Nephron (organoid): ENCODE measurements at regions not wholly inside any gene's neighbourhood (a gene's known extent, or its start where the extent isn't known, plus 50 kb on each side); places are given as distances from the start of the nearest gene placed in this dataset.

Source experiments
- H3K27ac Mint-ChIP-seq, 3 experiments: 2 replicates each; pipeline ENCODE4 v1.8.0; 2020; ENCODE audit warnings: mixed read lengths in 3 of 3, mild to moderate bottlenecking in 2 of 3, moderate library complexity in 1 of 3
- H3K27me3 Mint-ChIP-seq: 2 replicates; pipeline ENCODE4 v1.8.0; 2021; ENCODE audit warnings: low read depth, mild to moderate bottlenecking, moderate library complexity, mixed read lengths
- H3K36me3 Mint-ChIP-seq: 2 replicates; pipeline ENCODE4 v1.8.0; 2020; ENCODE audit warnings: low read depth, mixed read lengths
- H3K4me1 Mint-ChIP-seq: 2 replicates; pipeline ENCODE4 v1.8.0; 2020; ENCODE audit warnings: mixed read lengths
- H3K4me3 Mint-ChIP-seq, 3 experiments: 2 replicates each; pipeline ENCODE4 v1.8.0; 2020; ENCODE audit warnings: mild to moderate bottlenecking in 3 of 3, mixed read lengths in 3 of 3, moderate library complexity in 2 of 3
- H3K9me3 Mint-ChIP-seq: 2 replicates; pipeline ENCODE4 v1.8.0; 2020; ENCODE audit warnings: mixed read lengths
- CTCF ChIP-seq, 3 experiments: fragments of 200-600 bp; sonication (generic); IDR thresholded peaks; one replicate each; pipeline ENCODE4 v1.5.0; 2021; ENCODE audit warnings: antibody characterized with exemption in 3 of 3; ENCODE audit not compliant: unreplicated experiment in 3 of 3

- no peak overlapping the region for H3K27ac Mint-ChIP-seq
- no peak overlapping the region for H3K4me3 Mint-ChIP-seq
- peaks cover 6% of the 10 kb centered on the region for H3K4me1 Mint-ChIP-seq
- TF ChIP-seq CTCF (IDR thresholded peaks at IDR 0.05; ENCODE audit: unreplicated experiment in 3 of 3) = no peak
- H3K36me3 Mint-ChIP-seq = peaks cover 9% of the 10 kb centered on the region
- H3K9me3 Mint-ChIP-seq = peaks cover 16% of the 10 kb centered on the region
- H3K27me3 Mint-ChIP-seq = no peaks in the 10 kb centered on the region
These were observed 164.1 kb upstream of the NEBL start for GRCh38 chr10:21061184-21061583.

- no peak overlapping the region for H3K27ac Mint-ChIP-seq
- TF ChIP-seq CTCF (IDR thresholded peaks at IDR 0.05; ENCODE audit: unreplicated experiment in 3 of 3) = no peak
- peaks cover 9% of the 10 kb centered on the region for H3K36me3 Mint-ChIP-seq
- peaks cover 16% of the 10 kb centered on the region for H3K9me3 Mint-ChIP-seq
- peaks cover 9% of the 10 kb centered on the region for H3K4me1 Mint-ChIP-seq
- no peak overlapping the region for H3K4me3 Mint-ChIP-seq
- no peaks in the 10 kb centered on the region for H3K27me3 Mint-ChIP-seq
These were observed 163.5 kb upstream of the NEBL start for GRCh38 chr10:21060626-21061025.

GRCh38 chr10:21057989-21058388 is 160.9 kb upstream of the NEBL start:
- peaks cover 16% of the 10 kb centered on the region for H3K9me3 Mint-ChIP-seq
- peaks cover 17% of the 10 kb centered on the region for H3K4me1 Mint-ChIP-seq
- peaks cover 9% of the 10 kb centered on the region for H3K36me3 Mint-ChIP-seq
- no peak overlapping the region for H3K4me3 Mint-ChIP-seq
- no peak for TF ChIP-seq CTCF (IDR thresholded peaks at IDR 0.05; ENCODE audit: unreplicated experiment in 3 of 3)
- H3K27ac Mint-ChIP-seq = no peak overlapping the region
- no peaks in the 10 kb centered on the region for H3K27me3 Mint-ChIP-seq

- TF ChIP-seq CTCF (IDR thresholded peaks at IDR 0.05; ENCODE audit: unreplicated experiment in 3 of 3) = no peak
- Mint-ChIP-seq H3K27me3 (no peaks in the 10 kb centered on the region), H3K4me1 (peaks cover 17% of the 10 kb centered on the region), H3K4me3 (no peak overlapping the region), H3K36me3 (peaks cover 9% of the 10 kb centered on the region), H3K27ac (no peak overlapping the region), H3K9me3 (peaks cover 16% of the 10 kb centered on the region)
These were observed 160.3 kb upstream of the NEBL start for GRCh38 chr10:21057436-21057835.

- TF ChIP-seq CTCF (IDR thresholded peaks at IDR 0.05; ENCODE audit: unreplicated experiment in 3 of 3) = no peak
- H3K27ac Mint-ChIP-seq = no peak overlapping the region
- no peak overlapping the region for H3K4me3 Mint-ChIP-seq
- peaks cover 20% of the 10 kb centered on the region for H3K9me3 Mint-ChIP-seq
- no peaks in the 10 kb centered on the region for H3K27me3 Mint-ChIP-seq
- peaks cover 11% of the 10 kb centered on the region for H3K4me1 Mint-ChIP-seq
- H3K36me3 Mint-ChIP-seq = peaks cover 9% of the 10 kb centered on the region
These were observed 159.3 kb upstream of the NEBL start for GRCh38 chr10:21056461-21056860.

GRCh38 chr10:21055339-21056135 is 158.4 kb upstream of the NEBL start:
- H3K27me3 Mint-ChIP-seq = no peaks in the 10 kb centered on the region
- peaks cover 24% of the 10 kb centered on the region for H3K9me3 Mint-ChIP-seq
- TF ChIP-seq CTCF (IDR thresholded peaks at IDR 0.05; ENCODE audit: unreplicated experiment in 3 of 3) = no peak
- H3K36me3 Mint-ChIP-seq = peaks cover 12% of the 10 kb centered on the region
- H3K27ac Mint-ChIP-seq = no peak overlapping the region
- peaks cover 11% of the 10 kb centered on the region for H3K4me1 Mint-ChIP-seq
- no peak overlapping the region for H3K4me3 Mint-ChIP-seq
